ENCODE measurements at regions not wholly inside any gene's neighbourhood (a gene's known extent, or its start where the extent isn't known, plus 50 kb on each side); places are given as distances from the start of the nearest gene placed in this dataset.

GRCh38 chr19:5238700-5239099 lies 101.9 kb downstream of the PTPRS start:
- Histone ChIP-seq H3K27me3 (no peaks in the 10 kb centered on the region), H3K4me1 (no peaks in the 10 kb centered on the region), H3K27ac (no peak overlapping the region), H3K9me3 (no peaks in the 10 kb centered on the region), H3K36me3 (peaks cover 0 to 12% (median 2%) of the 10 kb centered on the region in 3 donors), H3K4me3 (no peak overlapping the region)
- no peak for FAIRE-seq
- DNase-seq: peak in 1 of 6 donors; percentile 54
- WGBS, 2 donors: 94 to 96% methylated on average over 33 of the region's 33 CpGs
- no peak for ATAC-seq
- intact Hi-C loops (cut with DNase I): no loop called here
- no peak for TF ChIP-seq CTCF (IDR thresholded peaks at IDR 0.05)

GRCh38 chr19:5237939-5238480 lies 102.6 kb downstream of the PTPRS start:
- FAIRE-seq (no peak), DNase-seq (peak in 1 of 6 donors; percentile 62), ATAC-seq (no peak)
- H3K27me3 ChIP-seq: no peaks in the 10 kb centered on the region
- H3K27ac ChIP-seq: no peak overlapping the region
- H3K4me3 ChIP-seq: no peak overlapping the region
- no peak for TF ChIP-seq CTCF (IDR thresholded peaks at IDR 0.05)
- peaks cover 0 to 12% (median 0%) of the 10 kb centered on the region in 3 donors for H3K36me3 ChIP-seq
- intact Hi-C loops (cut with DNase I): no loop called here
- no peaks in the 10 kb centered on the region for H3K9me3 ChIP-seq
- no peaks in the 10 kb centered on the region for H3K4me1 ChIP-seq
- 95 to 97% methylated on average over 25 to 26 of the region's 26 CpGs for WGBS, 2 donors

GRCh38 chr19:5237190-5237780 lies 103.3 kb downstream of the PTPRS start:
- TF ChIP-seq CTCF (IDR thresholded peaks at IDR 0.05): no peak
- ATAC-seq (no peak), FAIRE-seq (no peak), DNase-seq (no peak)
- no peaks in the 10 kb centered on the region for H3K4me1 ChIP-seq
- H3K9me3 ChIP-seq: no peaks in the 10 kb centered on the region
- H3K36me3 ChIP-seq: peaks cover 0 to 12% (median 0%) of the 10 kb centered on the region in 3 donors
- intact Hi-C loops (cut with DNase I): no loop called here
- no peaks in the 10 kb centered on the region for H3K27me3 ChIP-seq
- no peak overlapping the region for H3K4me3 ChIP-seq
- H3K27ac ChIP-seq: no peak overlapping the region
- WGBS, 2 donors: 97% methylated on average over 35 of the region's 35 CpGs

- peak in 1 of 6 donors; percentile 3 for DNase-seq
- no peak for FAIRE-seq
- no peaks in the 10 kb centered on the region for H3K27me3 ChIP-seq
- no peak for TF ChIP-seq CTCF (IDR thresholded peaks at IDR 0.05)
- H3K4me3 ChIP-seq: no peak overlapping the region
- peaks cover 0 to 12% (median 0%) of the 10 kb centered on the region in 3 donors for H3K36me3 ChIP-seq
- no peak overlapping the region for H3K27ac ChIP-seq
- H3K9me3 ChIP-seq: no peaks in the 10 kb centered on the region
- 97% methylated on average over 12 of the region's 12 CpGs for whole genome bisulfite sequencing, 2 donors
- intact Hi-C loops (cut with DNase I): no loop called here
- H3K4me1 ChIP-seq: no peaks in the 10 kb centered on the region
- ATAC-seq: no peak
These were observed 105.0 kb downstream of the PTPRS start for GRCh38 chr19:5235458-5236219.

- 94 to 97% methylated on average over 3 of the region's 3 CpGs for whole genome bisulfite sequencing, 2 donors
- H3K9me3 ChIP-seq: no peaks in the 10 kb centered on the region
- FAIRE-seq (no peak), ATAC-seq (no peak), DNase-seq (peak in 1 of 6 donors; percentile 1)
- H3K27ac ChIP-seq: no peak overlapping the region
- peaks cover 0 to 8% (median 0%) of the 10 kb centered on the region in 3 donors for H3K36me3 ChIP-seq
- no peak for TF ChIP-seq CTCF (IDR thresholded peaks at IDR 0.05)
- no peaks in the 10 kb centered on the region for H3K4me1 ChIP-seq
- H3K27me3 ChIP-seq: no peaks in the 10 kb centered on the region
- intact Hi-C loops (cut with DNase I): no loop called here
- no peak overlapping the region for H3K4me3 ChIP-seq
These were observed 106.2 kb downstream of the PTPRS start for GRCh38 chr19:5234412-5234811.
